GM21381 (cell line): ENCODE measurements at regions not wholly inside any gene's neighbourhood (a gene's known extent, or its start where the extent isn't known, plus 50 kb on each side); places are given as distances from the start of the nearest gene placed in this dataset.

ENCODE experiments used
- ATAC-seq: cut with Tn5 transposase; IDR thresholded peaks from one replicate; pipeline ENCODE4 v1.9.1; 2021; ENCODE audit warnings: mild to moderate bottlenecking, moderate library complexity; ENCODE audit not compliant: unreplicated experiment

- no peak for ATAC-seq
These were observed 166.9 kb downstream of the IER5 start for GRCh38 chr1:181255270-181255929.

DNA sequence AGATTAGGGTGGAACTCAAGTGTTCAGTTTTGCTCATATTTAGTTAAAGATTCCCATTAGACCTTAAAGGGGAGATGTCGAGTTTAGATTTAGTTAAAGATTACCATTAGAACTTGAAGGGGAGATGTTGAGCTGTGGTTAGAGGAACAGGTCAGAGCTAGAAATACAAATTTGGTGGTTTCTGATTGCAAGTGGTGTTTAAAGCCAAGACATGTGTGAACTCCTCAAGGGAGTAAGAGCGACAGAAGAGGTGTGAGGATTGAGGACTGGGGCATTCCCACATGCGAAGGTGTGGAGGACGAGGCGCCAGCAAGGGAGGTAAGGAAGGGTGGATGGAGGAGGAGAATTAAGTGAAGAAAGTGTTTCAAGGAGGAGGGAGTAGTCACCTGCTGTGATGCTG is 168.6 kb downstream of the IER5 start:
- ATAC-seq = peak; percentile 92

DNA sequence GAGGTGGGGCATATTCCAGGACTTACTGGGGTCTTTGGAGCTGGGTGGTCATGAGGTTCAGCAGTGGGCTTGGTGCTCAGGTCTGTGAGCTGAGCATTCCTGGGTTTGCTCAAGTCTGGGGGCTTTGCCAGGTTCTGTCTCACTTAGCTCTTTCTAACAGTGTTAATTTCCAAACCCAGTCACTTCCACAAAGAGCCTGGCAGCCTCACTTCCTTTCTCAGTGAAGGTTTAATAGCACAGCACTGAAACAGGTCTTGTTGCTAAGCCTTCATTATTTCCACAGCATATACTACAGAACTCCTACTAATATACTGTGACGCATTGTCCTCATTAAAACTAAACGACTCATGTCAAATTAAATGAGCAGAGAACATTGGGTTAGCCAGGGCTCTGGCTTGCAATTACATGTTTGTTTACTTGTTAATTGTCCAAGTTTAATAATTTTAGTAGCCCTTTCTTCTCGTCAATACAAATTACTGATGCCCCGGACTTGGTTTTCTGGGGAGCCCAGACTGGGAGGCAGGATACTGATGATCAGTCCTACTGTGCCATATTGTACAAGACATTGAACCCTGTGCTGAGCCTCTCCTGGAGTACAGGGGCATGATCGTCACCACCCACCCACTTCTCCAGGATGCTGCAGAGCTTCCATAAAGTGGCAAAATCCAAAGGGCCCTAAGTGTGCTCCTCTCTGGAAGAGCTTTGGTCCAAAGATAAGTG is 170.7 kb downstream of the IER5 start:
- no peak for ATAC-seq

GRCh38 chr1:181260271-181260670 is 171.8 kb downstream of the IER5 start:
- no peak for ATAC-seq

DNA sequence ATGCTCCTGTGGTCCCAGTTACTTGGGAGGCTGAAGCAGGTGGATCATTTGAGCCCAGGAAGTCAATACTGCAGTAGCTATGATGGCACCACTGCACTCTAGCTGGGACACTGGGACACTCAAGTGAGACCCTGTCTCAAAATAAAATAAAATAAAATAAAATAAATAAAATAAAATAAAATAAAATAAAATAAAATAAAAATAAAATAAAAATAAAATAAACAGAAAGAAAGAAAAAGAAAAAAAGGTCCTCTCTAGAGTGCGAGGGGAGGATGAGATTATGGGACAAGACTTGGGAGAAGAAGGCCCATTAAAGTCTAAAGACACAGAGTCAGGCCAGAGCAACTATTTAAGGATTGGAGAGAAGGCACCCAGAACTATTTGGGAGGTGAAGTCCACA is 172.5 kb downstream of the IER5 start:
- no peak for ATAC-seq

DNA sequence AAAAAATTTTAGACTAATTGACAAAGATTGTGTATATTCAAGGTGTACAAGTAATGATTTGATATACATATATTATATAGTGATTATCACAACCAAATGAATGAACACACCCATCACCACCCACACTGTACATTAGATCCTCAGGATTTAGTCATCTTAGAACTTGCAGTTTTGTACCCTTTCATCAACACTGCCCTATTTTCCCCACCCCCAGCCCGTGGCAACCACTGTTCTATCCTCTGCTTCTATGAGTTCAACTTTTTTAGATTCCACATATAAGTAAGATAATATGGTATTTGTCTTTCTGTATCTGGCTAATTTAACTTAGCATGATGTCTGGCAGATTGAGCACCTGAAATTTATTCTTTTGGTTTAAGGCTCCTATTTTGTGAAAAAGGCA is 173.6 kb downstream of the IER5 start:
- ATAC-seq = no peak

GRCh38 chr1:181263444-181263843 is 174.9 kb downstream of the IER5 start:
- no peak for ATAC-seq

- ATAC-seq = no peak
These were observed 176.3 kb downstream of the IER5 start for GRCh38 chr1:181264821-181265220.

GRCh38 chr1:181284978-181285377 is 196.5 kb downstream of the IER5 start:
- no peak for ATAC-seq

- no peak for ATAC-seq
These were observed 188.1 kb upstream of the CACNA1E start for GRCh38 chr1:181295217-181295616.

- ATAC-seq = no peak
These were observed 187.1 kb upstream of the CACNA1E start for GRCh38 chr1:181296180-181296579.

DNA sequence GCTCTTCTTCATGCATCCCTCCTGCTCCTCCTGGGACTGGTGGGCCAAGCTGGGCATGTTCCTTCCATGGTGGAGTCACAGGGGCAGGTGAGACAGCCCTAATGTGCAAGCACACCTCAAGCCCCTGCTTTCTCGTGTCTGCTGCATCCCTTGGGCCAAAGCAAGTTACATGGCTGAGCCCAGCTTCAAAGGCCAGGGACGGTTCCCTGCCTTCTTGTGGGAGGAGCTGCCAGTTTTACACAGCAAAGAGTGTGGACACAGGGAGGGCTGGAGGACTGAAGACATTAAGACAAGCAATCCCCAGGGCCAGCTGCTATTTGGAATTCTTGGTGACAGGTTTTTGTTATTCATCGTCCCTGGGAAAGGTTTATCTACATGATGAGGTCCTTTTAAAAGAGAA is 175.2 kb upstream of the CACNA1E start:
- ATAC-seq = no peak

DNA sequence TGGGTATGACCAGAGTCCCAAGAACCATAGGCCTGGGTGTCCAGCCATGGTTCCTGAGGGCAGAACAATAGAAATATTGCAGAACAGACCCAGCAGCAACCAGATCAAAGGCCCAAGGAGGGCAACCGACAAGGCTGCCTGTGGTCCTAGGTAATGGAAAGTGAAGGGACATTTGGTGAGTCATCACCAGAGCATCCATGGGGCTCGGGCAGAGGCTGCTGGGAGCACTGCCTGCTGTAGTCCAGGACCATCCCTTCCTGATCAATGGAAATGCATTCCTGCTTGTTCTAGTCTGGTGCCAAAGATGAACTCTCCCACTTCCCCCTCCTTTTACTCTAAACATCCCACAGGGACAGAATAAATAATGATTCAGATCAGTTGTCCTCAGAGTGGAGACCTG is 172.8 kb upstream of the CACNA1E start:
- no peak for ATAC-seq

DNA sequence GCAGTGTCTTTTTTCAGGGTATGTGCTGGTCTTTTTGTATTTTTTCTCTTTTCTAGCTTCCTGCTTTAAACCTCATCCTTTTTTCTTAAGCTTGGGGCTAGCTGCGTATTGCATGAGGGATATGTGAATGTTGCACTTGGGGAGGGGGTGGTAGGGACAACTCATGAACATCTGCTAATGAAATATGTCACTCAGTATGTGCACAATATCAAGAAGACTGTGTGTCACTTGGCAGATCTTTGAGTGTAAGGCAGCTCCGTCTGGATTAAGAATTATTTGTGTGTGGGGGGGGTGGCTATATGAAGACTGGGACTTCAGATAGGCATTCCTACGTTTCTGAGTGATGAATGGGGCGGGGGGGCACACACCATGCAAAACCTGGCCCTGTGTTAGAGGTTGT is 170.4 kb upstream of the CACNA1E start:
- ATAC-seq = no peak

DNA sequence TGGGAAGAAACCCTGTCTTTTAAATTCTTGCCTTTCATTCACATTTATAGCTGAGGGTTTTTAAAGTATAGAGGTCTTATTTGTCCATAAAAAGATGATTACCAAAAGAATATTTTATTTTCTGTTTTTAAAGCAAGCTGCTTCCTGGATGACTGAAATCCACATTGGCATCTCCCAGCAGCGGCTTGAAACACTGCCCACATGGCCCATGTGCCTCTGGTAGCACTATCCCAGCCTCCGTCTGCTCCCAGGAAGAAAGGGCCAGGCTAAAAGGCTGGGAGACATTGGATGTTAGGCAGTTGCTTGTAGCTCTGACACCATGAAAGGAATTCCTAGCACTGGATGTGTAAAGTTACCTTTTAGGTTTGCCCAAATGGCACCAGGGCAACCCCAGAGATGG is 169.9 kb upstream of the CACNA1E start:
- no peak for ATAC-seq

DNA sequence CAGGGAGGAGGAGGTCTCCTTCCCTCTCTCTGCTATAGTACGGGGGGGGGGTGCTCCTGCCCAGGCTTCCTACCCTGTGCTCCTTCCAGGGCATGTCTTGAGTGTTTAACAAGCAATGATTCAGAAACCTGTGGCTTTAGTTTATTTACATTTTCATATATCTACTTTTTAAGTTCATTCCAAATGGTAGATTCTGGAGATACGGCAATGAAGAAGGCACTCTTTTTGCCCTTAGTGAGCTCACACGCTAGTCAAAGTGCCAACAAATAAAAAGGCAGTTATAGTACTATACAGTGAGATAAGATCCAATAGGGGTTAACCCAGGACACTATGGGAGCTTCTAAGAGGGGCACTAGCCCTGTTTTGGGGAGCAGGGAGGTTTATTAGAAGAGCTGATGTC is 169.3 kb upstream of the CACNA1E start:
- no peak for ATAC-seq

DNA sequence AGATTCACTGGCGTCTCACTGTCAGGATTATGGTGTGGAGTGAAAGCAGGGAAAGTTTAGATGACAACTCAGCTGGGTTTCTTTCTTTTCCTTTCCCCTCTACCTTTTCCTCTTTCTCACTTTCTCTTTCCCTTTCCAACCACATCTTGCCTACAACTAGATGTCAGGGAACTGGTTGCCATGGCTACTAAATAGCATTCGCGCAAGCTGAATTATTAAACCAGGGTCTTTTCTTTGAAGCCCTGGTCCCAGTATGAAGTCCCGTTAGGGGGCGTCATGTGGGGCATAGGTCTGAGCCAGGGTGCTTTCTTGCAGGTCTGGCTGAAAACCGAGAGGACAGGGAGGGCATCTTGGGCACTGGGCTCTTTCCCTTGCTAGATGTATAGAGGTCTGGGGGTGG is 168.4 kb upstream of the CACNA1E start:
- no peak for ATAC-seq

DNA sequence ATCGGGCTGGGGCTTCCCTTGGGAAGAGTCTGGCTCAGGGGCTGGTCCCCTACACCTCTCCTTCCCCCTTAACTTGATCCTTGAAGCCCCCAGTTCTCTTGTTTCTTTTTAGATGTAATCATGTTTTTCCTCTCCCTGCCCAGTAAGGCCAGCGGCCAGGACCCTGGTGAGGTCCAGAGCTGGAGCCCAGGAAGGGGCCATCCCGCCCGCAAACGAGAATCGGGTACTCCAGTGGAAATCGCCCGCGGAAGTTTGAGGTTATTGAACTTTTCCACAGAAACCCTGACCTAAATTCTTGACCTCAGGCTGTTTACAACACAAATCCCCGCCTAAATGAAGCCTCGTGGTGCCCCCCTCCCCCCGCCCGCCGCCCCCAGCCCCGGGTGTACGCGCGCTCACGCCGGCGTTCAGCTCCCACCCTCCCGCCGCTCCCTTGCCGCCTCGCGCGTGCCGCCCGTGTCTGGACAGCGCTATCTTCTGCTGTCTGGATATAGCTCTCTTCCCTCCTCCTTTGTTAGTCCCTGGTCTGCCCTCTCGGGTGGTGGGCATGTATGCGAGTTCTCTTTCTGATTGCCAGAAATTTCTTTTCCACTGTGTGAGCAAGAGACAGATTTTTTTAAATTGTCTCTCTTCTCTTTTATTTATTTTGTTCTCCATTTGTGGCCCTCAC is 165.9 kb upstream of the CACNA1E start:
- ATAC-seq = no peak

GRCh38 chr1:181318022-181318857 is 165.1 kb upstream of the CACNA1E start:
- no peak for ATAC-seq

DNA sequence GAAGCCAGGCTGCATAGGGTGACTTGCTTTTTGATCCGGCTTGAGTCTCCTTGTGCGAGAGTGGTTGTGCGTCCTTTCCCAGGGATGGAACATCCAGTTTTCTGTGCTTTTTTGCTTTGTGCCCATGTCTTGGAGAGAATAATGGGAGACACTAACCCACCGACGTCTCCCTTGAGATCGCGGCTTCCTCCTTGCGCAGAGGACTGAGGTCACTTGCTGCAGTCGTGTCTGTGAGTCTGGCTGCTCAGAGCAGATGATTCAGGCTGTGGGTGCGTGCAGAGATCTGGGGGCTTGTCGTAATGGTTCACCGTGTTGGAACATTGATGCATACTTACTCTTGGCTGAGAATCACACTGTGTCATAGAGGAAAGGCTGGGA is 164.5 kb upstream of the CACNA1E start:
- ATAC-seq = no peak

- ATAC-seq = no peak
These were observed 163.4 kb upstream of the CACNA1E start for GRCh38 chr1:181319907-181320306.
